Fibroblast of skin of left biceps (primary cell): ENCODE measurements at regions not wholly inside any gene's neighbourhood (a gene's known extent, or its start where the extent isn't known, plus 50 kb on each side); places are given as distances from the start of the nearest gene placed in this dataset.

Source experiments
- DNase-seq, 2 experiments: peaks; one replicate each; pipeline ENCODE4 v3.0.0-alpha.2; 2013; ENCODE audit warnings: low read depth in 2 of 2

DNA sequence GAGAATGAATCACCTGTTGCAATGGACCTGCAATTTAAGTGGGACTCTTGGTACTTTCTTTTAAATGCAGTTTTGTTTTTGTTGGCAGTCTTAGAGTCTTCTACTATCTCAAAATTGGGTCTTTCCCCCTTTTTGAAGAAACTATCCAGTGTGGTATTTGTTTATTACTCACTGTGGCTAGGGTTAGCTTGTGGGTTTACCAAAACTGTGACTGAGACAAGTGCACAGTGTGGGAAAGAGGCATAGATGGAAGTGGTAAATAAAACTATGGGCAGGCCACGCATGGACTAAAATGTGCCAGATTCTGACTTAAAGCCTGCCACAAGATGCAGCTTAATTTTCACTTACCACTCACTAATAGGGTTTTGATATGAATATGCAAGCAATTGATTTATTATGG, 1441.7 kb downstream of the PLA2G4A start:
- DNase-seq = no peak

DNA sequence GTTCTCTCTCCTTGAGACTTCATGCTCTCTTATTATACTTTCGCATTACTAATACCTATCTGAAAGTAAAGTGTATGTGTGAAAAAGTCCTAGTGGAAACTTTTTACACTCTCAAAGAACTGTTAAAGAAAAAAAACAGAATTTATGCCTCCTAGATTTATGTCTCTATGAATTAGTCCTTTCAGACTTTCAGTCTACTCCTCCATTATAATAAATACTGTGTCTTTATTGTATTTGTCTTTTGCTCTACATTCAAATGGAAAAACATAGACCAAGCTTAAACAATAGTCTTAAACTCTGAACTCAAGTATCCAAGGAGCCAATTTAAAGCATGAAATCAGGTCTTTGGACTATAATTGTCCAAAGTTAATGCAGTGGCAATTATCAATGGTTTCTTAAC, 1449.0 kb downstream of the PLA2G4A start:
- DNase-seq = no peak

DNA sequence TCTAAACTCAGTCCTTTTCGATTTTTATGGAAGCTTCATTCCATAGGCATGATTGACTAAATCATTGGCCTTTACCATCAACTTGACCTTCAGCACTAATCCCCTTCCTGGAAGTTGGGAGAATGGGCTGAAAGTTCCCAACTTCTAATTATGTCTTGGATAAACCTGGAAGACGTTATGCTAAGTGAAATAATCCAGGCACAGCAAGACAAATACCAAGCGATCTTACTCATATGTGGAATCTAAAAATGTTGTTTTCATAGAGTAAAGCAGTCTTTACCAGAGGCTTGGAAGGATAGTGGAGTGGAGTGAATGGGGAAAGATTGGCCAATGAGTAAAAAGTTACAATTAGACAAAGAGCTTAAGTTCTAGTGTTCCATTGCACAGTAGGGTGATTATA, 1453.2 kb downstream of the PLA2G4A start:
- DNase-seq = peak in 1 of 2 experiments; percentile 3

DNA sequence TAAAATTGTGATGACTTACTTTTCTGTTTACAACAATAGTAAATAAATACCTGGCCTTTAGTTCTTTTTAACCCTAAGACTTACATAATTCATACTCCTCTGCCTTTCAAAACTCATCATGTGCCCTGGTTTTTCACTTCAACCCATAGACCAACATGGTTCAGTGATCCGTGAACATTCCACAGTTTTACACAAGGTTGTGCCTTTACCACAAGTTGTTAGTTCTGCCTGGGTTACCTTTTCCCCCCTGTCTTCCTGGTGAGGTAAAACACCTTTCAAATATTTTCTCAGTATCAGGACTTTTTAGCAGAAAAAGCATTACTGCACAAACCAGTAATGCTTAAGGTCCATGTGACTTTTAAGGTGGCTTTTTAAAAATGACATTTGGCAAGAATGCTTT, 1466.4 kb downstream of the PLA2G4A start:
- DNase-seq = no peak

DNA sequence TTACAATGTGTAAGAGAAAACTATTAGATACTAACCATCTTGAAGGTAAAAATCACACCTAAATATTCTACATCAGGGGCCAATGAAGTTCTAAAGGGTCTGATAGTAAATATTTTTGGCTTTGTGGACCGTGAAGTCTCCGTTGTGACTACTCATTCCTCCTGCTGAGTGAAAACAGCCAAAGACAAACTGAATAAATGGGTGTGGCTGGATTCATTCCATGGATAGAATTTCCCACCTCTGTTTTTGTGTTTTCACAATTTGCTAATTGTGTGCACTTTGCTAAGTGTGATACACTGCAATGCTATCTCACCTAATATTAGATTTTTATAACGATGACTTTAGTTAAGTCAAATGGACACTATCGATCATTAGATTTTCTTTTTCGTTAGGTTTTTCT, 1474.0 kb downstream of the PLA2G4A start:
- no peak for DNase-seq

DNA sequence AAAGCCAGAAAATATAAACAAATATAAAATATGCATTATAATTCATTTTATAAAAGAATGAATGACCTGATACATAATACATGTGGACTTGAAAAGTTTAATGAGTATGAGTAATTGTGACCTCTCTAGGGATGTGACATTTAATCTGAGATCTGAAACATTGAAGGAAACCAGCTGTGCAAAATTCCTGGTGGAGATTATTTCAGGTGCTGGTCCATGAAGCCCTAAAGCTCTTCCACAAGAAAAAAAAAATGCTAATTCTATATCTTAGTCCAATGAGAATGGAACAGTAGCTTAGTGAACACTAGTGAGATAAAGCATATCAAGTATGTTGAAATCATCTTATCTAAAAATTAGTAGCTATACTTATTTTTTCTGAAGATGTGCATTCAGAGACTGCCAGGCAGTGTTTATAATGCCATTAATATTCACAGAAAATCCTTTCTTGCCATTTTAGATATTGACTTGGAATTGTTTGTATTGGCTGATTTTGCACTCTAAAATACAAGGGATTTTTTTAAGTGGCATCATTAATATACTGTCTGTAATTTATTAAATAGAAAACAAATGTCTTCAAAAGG, 1485.9 kb downstream of the PLA2G4A start:
- no peak for DNase-seq

DNA sequence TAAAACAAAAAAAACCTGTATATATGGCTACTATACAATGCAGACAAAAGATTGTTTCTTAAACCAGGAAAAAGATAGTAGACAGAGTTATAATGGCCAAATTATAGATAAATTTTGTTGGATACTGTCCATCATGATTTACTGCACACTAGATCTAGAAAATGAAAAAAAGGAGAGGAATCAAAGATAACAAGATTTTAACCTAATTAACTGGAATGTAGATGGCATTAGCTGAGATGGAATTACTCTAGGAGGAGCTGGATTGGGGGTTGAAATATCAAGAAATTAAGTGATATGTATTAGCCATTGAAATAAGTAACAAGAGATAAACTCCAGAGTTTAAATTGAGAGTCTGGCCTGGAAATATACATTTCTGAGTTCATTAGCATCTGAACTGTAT, 1489.1 kb downstream of the PLA2G4A start:
- DNase-seq = no peak

DNA sequence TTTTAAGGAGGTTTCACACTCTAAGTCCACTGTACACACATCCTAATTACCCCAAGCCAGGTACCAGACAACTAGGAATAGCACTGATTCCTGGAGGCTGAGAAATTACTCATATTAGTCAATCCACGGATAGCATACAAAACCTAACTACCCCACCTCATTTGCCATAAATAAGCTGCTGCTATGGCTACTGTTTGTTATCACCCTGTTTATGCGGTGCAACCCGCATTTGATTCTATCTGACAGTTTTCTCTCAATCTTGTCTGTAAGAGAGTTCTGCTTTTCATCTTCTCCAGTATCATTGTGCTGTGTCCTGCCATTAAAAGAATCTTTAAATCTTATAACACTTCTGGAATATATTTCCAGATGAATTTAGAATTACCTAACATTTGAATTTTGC, 1496.5 kb downstream of the PLA2G4A start:
- no peak for DNase-seq

DNA sequence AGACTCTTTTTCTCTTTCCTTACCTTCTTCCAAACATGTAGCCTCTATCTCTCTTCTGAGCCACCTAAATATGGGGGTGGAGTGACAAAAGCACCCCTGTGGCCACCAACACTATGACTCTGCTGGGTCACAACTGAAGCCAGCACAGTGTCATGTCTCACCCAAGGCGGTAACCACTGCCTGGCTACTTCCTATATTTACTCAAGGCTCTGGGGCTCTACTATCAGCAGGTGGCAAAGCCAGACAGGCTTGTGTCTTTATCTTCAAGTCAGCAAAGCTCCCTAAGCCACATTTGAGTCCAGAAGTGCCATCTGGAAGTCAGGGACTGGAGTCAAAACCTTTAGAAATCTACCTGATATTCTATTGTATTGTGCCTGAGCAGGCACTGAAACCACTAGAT, 1515.2 kb downstream of the PLA2G4A start:
- no peak for DNase-seq

DNA sequence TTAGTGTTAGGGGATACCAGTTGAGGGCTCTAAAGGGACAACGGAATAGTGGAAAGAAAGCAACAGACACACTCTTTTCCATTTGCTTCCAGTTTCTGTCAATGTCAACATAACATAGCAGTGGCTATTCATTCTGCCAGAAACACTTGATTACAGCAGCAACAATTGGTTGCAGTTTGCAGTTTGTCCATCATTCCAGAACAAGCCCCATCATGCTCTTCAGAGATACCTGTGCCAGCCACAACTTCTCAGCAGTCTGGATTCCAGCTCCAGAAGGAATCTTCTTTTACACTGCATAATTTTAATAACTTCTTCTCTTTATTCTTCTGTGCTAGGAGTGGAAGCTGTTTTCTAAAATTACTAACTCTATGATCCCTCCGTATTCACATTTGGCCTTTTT, 1521.4 kb downstream of the PLA2G4A start:
- no peak for DNase-seq

DNA sequence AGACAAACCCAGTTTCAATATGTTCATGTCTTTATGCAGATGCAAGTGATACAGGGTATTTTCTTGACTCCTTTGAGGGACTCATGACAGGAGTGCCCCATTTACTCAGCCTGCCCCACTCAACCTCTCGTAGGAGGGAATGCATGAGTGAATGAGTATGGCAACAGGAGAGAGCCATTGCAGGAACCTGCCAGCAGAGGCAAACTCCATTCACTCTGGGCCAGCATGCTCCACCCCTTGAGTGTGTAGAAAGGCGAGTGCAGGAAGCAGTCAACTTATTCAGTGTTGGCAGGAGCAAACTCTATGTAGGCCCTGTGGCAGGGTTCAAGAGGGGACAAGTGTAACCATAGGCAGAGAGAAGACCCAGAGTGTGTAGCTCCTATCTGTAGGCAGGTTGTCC, 1526.3 kb downstream of the PLA2G4A start:
- no peak for DNase-seq

DNA sequence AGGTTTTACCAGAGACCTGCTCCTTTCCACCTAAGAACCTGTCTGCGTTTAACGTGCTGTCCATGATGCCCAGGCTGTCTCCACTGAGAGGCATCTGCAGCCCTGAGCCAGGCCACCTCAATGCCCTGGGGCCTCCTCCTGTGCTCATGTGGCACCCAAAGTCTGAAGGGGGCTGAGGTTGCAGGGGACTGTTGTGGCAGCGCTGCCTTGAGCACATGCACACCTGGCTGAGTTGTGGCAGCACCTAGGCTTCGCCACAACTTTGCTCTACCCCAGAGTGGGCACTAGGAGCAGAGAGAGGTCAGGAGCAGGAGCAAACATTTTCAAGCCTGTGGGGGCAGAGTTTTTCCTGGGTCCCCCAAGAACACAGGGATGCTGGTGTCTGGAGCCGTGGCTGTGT, 1527.1 kb downstream of the PLA2G4A start:
- no peak for DNase-seq

DNA sequence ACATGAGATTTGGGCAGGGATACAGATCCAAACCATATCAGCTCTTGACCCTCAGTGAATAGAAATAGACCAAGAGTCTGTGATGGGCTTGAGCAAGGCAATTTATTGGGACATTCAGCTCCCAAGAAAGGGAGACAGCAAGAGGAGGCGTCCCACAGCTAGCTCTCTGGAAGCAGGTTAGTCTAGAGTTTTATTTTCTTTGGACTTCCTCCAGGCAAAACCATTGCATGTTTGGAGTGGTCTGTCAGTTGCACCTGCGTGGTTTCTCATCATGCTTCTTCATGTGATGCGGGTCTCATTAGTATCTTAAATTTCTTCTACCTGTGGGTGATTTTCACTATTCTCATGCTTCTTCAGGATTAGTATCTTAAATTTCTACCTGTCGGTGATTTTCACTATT, 1530.6 kb downstream of the PLA2G4A start:
- no peak for DNase-seq

DNA sequence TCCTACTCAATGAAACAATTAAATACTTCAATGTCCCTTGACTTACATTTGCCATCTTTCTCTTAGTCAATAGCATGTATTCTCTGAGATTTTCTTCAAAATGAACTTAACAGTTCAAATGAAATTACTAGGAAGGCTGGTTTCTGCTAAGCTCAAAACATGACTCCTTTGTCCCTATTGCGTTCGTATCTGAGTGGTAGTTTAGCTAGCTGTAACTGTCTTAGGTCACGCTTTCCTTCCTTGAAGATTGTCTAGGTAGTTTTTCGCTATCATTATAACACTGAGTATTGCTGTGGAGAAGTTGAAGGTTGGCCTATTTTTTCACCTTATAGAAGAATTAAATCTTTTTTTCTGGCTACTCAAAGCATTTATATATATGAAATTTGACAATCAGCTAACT, 1535.2 kb downstream of the PLA2G4A start:
- DNase-seq = no peak

DNA sequence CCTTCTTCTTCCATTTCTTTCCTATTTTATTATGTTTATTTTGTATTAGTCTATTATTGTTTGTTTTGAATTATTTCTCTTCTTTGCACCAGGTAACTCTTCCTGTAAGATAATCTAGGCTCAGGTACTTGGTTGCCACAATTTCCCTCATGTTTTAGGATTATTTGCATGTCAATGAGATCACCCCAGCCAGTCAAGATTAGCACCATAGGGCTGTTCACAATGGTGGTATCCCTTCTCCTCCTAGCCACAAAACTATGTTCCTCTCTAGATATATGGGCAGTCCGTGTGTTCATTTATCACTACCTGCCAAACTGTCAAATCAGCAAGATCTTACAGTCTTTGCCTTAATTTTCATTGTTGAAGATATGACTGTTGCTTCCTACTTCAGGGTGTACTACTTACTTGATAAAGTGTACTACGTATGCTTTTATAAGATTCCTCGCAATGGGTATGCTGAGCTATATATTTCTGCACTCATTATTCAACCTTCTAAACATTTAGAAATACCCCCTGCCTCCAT, 1536.2 kb downstream of the PLA2G4A start:
- DNase-seq = no peak

DNA sequence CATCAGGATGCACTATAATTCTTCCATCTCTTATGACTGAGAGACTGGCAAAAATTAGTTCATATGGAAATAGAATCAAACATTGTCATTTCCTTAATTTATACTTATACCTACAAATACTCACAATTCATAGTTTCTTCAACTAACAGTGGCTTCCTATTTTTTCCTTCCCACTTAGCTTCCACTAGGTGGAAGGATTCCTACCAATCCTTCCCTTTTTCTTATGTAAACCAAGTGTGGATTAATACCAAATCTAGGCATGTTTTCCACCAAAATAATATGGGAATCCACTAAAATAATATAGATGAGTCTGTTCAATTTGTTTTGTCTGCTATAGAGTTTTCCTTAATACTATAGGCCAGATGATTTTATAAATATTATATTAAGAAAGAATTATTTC, 1537.1 kb downstream of the PLA2G4A start:
- no peak for DNase-seq

DNA sequence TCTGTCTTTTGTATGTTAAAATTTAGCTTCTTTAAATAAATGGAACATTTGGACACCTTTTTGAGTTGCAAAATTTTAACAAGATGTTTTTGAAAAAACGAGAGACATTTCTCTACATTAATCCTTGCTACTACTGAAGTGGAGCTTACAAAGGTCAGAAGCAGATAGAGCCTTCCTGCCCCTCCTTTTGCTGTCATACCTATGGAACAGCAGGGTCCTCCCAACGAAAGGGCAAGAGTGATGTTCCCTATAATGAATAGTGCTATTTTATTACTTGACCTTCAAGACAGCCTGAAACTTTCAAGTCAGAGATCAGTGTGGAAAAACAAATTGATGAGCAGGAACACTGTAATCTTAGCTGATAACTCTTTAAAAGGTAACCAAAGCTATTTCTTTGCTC, 1538.9 kb downstream of the PLA2G4A start:
- DNase-seq = no peak

DNA sequence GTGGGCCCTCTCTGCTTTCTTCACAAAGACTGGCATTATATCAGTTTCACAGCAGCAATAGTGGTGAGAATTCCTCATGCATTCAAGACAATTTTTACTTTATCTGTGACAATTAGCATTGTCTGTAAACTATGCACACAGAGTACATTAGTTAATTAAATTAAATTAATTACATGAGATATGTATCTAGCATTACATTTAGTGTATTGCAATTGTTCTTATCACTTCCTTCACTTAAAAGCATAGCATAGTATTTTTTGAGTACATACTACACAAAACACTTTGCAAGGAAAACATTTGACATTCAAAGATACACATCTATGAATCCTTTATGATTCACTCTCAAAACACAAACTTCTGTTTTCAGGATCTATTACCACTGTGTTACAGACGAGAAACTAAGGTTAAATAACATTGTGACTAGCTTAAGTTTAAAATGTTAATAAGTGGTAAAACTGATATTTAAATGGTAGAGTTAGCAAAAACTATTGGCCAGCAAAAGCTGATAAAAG, 1542.6 kb downstream of the PLA2G4A start:
- no peak for DNase-seq

DNA sequence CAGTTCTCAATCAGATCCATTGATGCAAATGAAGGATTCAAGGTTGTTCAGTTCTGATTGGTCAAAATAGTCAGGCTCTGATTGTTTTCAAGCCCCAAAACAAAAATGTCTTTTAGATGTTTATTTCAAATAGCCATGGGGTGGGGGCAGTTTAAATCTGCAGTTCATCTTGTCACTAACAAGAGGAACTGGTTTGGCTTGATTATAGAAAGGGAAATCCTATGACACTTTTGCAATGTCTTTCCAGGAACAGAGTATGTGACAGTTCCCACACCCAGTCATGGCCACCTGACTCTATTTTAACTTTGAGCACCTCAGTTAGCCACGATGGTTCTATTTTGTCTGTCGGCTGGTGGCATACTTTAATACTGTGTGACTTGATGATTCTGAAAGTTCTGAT, 1544.1 kb downstream of the PLA2G4A start:
- DNase-seq = no peak

DNA sequence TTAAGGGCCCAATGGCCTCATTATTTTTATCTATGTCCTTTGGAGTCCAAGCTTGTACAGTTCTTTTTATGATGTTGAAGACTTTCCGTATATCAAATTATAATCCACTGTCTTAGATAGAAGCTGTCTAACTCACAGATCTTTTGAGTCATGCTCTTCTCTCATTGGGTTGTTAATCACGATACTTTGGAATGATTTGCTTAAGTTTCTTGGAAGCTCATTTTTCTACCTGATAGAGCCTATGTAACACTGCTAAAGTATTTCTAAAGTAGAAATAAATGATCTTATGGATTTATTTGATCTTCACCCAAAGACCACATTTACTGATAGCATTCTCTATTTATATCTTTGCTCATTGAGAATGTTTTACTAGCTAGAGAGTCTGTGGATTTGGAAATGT, 1554.1 kb downstream of the PLA2G4A start:
- no peak for DNase-seq

DNA sequence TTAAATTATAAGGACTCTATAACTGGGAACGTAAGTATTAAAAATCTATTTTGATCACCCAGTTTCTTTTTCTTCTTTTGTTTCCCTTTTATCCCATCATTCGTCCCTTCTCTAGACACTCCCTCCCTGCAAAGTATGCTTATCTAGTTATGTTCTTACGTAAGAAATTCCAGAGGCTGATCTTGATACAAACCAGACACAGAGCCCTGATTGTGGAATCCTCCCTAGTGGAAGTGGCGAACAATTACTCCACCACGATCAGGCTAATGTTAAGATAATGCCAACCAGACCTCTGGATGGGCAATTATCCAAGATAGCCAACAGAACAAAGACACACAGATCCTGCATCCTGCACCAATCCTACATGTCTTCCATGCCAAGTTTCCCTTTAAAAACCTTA, 1557.4 kb downstream of the PLA2G4A start:
- peak; percentile 4 to 18 for DNase-seq

DNA sequence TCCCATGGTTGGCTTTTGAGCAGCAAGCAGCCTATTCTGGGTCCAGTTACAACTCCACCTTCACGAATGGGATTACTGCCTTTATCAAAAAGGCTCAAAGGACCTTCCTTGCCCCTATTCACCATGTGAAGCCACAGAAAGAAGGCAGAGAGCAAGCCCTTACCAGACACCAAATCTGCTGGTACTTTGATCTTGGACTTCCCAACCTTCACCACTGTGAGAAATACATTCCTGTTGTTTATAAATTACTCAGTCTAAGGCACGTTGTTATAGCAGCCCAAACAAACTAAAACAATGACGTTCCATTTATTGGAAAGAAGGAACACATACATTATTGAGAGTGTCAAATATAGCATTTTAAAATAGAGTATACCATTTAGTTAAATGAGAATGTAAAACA, 1557.9 kb downstream of the PLA2G4A start:
- no peak for DNase-seq

DNA sequence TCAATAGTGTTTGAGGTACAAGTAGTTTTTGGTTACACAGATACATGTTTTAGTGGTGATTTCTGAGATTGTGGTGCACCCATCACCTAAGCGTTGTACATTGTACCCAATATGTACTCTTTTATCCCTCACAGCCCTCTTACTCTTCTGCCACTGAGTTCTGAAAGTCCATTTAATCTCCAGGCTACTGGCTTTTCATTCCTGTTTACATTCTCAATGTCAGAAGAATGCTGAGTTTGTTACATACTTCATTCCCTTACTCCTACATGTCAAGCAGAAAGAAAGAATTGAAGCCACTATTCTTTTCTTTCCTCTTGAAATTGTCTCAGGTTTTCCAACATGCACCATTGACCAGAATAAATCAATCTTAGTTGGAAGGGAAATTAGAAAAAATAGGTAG, 1565.9 kb downstream of the PLA2G4A start:
- DNase-seq = no peak

DNA sequence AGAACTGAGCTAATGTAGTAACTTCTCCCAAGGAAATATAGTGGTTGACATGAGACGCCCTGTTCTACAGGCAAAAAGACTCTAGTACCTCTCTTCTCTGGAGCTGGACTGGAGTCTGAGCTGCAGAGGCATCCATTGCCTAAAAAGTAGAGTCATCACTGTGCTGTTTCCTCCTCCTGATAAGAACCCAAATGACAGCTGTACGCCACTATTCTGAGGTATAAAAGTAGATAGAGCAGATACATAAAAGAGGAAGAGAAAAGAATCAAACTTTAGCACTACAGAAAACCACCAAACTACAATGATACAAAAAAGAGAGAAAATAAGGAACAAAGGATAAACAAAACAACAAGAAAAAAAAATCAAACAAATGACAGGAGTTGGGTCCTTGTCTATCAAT, 1568.8 kb downstream of the PLA2G4A start:
- DNase-seq = no peak
